ENCODE measurements at regions not wholly inside any gene's neighbourhood (a gene's known extent, or its start where the extent isn't known, plus 50 kb on each side); places are given as distances from the start of the nearest gene placed in this dataset.
"Not testable (repeated sequence)": the region's sequence is repeated elsewhere in the genome, so short reads cannot be mapped to it uniquely, and the experiment has no call there.

DNA sequence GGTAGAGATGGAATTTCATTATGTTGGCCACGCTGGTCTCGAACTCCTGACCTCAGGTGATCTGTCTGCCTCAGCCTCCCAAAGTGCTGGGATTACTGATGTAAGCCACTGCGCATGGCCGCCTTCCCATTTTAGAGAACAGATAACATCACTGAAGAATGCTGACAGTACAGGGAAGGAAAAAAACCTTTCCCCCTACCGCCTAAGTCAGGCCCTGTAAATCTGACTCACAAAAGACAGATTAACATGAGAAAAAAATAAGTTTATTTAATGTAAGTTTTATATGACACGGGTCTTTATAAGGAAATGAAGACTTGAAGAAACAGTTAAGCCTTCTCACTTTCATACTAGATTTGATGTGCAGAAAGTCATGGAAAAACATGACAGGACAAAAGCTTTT lies 227.2 kb upstream of the ZNF608 start:
- no peak for DNase-seq

DNA sequence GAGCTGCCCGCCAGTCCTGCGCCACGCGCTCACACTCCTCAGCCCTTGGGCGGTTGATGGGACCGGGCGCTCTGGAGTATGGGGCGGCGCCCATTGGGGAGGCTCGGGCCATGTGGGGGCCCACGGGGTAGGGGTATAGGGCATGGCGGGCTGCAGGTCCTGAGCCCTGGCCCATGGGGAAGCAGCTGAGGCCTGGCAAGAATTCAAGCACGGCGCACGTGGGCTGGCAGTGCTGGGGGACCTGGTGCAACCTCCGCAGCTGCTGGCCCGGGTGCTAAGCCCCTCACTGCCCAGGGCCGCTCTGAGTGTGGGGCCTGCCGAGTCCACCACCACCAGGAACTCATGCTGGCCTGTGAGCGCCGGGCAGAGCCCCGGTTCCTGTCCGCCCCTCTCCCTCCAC lies 229.6 kb upstream of the ZNF608 start:
- no peak for DNase-seq

DNA sequence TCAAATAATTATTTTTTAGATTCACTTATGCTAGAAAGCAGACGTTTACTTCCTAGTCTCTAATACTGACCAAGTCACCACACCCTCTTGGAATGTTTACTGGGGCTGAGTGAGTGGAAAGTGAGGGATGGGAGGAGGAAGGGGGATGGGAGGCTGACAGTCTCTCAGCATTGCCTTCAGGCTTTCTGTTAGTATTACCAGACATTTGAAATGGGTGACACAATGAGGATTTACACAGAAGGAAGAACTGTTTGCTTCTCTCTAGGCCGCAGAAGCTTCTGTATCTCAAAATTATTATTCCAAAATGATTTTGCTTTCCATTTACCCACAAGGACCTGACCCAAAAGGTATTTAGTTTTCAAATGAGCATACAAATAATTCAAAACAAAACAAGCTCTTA lies 232.8 kb upstream of the ZNF608 start:
- no peak for DNase-seq

DNA sequence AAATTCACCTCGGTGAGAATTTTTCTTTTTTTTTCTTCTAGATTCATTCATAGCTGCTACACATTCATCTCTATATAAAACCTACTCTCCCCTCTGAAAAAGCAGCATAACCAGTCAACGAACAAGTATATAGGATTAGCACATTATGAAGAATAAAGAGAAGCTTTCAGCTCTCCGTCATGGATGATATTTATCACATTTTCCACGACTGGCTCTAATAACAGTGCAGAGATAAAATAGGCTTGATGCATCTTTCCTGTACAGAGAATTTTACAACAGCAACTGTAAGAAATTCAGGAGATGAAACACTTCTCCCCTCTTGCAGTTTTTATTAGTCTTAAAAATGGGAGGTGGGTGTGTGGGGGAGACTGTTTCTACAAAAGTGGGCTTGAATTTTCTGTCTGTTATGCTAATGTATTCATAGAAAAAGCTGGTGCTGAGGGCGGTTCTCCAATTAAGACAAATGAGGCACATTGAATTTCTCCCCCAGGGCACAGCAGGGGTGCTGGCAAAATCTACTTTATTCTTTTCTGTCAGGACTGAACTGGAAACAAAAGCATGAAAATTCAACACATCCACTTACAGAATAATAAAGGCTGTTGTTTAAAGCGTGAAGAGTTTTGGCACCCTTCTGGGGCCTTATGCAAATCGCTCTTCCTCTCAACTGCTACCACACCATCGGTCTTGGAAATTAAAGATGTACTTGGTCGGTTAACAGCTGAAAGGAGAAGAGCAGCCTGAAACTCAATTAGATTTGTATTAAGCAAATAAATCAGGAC lies 233.9 kb upstream of the ZNF608 start:
- no peak for DNase-seq

DNA sequence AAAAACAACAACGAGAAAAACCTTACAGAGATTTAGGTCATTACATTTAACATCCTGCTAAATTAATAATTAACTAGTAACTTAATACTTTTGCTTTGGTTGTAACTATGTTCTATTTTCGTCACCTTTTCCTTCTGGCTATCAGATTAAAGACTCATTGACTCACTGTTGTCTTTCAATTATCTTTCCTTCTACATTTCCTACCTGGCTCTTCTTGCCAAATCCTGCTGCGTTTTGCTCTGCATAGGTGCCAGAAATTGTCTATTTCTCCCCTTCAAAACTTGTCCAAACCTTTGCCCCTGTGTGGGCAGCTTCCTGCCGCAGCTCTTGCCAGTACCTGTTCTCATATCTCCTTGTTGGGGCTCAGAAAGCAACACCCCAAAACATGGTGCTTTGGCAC lies 235.5 kb upstream of the ZNF608 start:
- no peak for DNase-seq

DNA sequence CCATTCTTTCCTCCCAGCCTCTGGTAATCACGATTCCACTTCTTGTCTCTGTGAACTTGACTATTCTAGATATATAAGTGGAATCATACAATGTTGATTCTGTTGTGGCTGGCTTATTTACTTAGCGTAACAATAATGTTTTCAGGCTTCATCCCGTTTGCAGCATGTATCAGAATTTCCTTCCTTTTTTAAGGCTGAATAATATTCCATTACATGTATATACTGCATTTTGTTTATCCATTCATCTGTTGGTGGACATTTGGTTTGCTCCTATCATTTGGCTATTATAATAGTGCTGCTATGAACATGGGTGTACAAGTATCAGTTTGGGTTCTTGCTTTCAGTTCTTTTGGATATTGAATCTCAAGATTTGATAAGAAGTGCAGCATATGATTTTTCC lies 239.7 kb upstream of the ZNF608 start:
- DNase-seq = no peak

DNA sequence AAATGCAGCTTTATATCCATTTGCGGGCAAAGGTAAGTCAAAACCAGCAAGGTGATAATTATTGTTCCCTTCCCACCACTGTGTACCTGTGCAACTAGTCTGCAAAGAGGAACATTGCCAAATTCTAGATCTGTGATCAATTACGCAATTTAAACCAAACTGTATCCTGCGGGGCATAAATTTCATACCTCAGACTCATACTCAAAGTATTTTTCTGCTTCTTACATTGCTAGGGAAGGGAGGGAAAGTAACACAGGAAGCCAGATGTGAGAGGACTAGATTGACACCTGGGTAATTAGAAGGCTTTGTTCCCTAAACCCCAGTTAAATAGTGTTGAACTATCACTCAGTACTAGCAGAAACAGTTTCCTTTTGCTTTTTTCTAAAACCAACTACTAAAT lies 240.2 kb upstream of the ZNF608 start:
- no peak for DNase-seq

DNA sequence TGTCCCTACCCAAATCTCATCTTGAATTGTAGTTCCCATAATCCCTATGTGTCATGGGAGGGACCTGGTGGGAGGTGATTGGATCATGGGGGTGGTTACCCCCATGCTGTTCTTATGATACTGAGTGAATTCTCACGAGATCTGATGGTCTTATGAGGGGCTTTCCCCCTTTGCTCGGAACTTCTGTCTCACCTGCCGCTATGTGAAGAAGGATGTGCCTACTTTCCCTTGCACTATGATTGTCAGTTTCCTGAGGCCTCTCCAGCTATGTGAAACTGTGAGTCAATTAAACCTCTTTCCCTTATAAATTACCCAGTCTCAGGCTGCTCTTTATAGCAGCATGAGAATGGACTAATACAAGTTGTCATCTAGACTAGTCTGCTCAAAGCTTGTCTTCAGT lies 241.3 kb upstream of the ZNF608 start:
- DNase-seq = not testable (repeated sequence)

DNA sequence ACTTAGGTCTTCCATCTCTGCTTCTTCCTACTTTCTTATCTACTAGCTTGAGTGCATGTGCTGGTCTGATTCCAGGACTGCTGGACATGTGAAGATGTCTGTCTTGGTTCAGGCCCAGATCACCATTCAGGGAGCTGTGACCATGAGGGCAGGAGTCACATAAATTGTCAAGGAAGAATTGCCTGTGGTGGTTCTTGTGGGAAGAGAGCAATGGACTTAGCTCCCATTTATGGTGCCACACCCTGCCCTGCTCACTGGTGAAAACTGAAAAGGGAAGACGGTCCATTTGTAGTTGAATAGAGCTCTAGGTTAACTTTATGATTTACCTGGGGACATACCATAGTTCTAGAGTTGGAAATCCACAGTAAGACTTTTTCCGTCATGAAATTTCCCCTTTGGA lies 244.3 kb upstream of the ZNF608 start:
- no peak for DNase-seq

DNA sequence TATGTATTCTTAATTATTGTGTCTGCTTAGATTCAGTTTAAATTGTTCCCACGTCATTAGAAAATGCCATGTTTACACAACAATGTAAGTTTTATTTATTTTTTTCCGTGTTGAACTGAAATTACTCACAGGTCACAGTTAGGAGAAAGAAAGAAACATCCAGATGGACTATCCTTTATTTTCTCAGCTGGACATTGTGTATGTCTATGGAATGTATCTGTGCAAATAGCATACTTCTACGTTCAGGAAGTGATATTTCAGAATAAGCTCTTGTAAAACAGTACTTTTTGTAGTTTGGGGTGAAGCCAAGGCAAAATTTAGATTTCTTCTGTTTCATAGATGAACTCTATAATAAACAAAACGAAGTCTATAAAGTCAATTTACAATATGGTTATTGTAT lies 249.0 kb upstream of the ZNF608 start:
- DNase-seq = no peak

DNA sequence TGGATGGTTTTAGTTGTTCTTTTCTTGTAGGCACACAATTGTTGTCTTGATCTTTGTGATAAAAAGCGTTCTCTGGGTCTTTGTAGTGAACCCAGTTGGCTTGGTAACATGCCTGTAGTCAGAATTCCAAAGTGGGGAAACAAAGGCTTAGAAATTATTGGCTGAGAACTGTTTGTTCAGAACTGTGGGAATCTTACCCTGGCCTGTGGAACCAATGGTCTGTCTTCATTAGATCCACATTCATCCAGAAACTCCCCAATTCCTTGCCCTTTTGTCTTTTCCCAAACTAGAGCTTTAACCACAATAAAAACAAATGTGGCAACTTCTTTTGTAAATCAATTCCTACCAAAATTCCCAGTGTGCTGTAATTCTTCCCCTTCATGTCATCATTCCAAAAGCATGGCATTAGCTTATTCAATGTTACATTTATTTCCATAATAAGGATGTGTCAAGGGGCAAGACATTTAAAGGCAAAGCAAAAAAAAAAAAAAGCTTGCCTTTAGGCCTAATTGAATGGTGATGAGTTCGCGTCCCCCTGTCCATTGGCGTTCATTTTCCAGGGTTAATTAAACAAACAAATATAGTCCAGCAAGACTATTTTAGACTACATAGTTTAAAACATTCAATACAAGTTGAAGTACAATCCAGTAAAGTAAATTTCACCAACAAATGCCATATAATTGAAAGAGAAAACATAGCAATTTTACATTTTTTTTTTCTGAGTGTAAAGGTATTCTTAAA lies 249.8 kb upstream of the ZNF608 start:
- no peak for DNase-seq

DNA sequence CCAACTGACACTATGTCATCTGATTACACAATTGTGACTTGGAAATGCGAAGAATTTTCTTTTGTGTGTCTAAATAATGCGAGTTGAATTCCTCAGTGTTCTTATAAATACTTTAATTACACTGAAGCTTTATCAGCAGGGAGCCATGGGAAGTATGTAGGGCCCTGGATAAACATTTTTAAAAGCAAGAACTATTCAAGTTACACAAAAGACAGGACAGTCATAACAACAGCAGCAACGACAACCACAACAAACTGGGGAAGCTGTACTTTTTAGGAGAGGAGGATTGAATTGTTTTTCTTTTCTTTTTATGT lies 250.3 kb upstream of the ZNF608 start:
- no peak for DNase-seq

DNA sequence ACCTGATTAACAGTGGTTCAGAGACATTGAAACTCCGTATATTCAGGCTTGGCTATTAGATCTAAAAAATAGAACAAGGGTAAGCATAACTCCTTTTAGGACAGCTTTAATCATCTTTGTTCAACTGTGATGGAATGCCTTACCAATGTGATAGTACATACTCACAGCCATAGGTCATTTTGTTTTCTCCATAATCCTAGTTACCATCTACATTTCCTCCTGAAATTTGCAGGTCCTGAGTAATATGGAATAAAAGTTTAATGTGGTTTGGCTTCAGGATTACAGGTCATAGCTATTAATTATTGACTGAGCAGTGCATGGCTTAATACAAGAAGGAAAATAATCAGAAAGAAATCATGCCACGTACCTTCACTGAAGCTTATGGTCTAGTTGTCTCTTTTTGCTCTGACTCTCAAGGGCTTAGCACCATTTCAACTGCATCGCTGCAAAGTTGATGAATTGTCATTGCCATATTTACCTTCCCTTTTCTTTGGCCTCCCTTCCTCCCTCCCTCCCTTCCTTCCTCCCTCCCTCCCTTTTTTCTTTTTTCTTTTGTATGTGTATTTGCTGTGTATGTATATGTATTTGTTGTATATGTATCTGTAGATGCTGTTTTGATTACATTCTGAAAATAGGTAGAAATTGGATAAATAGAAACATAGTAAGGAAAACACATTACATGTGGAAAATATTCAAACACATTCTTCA lies 250.9 kb upstream of the ZNF608 start:
- DNase-seq = no peak

DNA sequence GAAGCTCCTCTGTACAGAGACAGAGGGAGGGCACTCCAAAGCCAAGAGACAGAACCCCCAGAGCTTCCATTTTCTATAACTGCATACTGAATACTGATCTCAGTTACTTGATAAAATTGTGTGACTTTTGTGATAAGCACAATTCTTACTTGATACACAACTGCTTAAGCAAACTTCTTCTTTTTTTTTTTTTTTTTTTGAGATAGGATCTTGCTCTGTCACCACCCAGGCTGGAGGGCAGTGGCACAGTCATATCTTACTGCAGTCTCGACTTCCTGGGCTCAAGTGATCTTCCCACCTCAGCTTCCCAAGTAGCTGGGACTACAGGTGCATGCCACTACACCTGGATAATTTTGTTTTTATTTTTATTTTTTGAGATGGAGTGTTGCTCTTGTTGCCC lies 252.1 kb upstream of the ZNF608 start:
- DNase-seq = no peak

DNA sequence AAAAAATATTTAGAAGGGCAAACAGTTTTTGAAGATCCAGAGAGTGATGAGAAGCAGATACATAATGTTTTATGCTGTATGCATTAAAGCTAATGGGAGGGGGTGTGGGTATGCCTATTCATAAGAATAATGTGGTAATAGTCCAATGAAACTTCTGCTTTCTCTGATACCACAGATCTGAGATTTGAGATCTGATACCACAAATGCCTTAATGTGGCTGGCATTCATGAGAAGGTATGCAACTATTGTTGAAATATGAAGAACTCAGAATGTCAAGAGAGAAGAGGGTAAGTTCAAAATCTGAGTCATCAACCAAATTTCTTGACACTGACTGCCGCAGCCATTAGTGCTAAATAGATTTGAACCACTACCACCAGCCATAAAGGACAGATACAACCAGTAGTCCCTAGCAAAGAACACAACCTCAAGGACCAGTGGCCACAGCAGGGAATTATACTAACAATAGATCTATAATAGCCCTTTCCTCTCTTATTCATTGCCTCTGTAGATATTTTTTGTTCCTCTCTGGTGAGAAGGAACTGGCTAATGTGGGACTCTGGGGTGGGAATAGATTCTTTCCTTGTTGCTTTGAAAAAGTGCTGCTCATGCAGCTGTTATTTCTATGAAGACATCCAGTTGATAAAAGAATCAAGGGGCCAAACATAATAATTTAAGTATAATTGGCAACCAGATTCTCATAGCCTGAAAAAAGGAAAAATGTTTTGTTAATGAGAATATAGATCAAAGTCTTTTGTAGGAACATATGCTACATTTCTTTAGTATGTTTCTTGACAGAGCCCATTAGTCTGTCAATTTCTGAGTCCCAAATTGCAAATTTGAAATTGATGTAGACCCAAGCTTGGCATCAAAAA lies 256.5 kb upstream of the ZNF608 start:
- no peak for DNase-seq

DNA sequence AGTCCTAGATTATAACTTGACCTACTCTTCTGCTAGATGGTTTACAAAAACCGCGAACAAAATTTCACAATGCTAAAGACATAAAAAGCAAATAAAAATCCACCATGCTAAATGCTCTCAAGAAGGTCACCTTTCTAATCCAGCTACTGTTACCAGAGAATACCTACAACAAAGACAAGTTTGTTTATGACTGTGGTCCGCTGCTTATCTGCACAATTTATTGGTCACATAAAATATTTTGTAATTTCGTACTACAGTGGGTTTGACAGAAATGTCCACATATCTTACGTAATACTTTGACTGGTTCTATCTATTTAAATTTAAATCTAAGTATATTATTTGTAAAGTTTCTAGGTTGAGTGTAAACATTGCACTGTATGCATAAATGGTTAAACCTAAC lies 257.6 kb upstream of the ZNF608 start:
- no peak for DNase-seq

DNA sequence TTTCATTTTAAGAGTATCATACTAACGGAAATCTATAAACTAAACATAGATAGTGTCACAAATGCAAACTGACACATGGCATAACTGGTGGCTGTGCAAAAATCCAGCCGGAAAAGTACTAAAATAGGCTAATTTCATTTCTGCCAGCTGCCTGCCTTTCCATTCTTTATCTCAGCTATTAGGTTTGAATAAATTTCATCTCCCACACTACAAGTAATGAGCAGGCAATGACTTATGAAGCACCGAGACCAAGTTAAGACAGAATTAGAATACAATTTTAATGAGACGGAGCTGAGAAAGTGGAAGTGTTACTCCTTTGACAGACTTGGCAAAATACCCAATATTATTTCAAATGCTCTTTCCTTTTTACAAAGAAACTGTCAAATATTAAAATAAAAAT lies 258.8 kb upstream of the ZNF608 start:
- no peak for DNase-seq

DNA sequence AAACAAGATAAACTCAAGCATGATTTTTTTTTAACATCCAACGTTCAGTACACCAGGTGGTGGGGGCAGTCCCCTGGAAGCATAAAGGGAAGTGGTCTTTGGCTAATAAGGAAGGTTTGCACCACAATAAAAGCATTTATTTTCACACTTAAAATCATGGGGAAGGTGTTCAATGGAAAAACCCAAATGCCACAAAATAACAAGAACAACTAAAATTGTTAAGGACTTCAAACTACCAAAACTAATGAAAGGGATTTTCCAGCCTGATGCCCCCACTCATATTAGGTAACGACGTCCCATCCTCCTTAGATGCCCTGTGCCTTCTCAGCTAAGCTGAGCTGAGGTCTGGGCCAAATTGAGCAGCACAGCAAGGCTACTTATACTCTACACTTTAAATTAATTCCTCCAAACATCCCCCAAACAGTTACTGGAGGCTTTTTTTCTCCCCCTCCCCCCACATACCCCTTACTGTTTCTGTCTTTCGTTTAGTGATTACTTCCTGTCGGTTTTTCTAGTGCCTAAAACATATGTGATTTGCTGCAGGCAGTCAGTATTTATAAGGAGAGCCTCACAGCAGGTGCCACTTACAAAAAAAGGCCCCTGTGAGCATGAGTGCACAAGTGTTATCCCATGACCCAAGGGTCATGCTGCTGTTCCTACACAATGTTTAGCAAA lies 259.7 kb upstream of the ZNF608 start:
- DNase-seq = no peak

DNA sequence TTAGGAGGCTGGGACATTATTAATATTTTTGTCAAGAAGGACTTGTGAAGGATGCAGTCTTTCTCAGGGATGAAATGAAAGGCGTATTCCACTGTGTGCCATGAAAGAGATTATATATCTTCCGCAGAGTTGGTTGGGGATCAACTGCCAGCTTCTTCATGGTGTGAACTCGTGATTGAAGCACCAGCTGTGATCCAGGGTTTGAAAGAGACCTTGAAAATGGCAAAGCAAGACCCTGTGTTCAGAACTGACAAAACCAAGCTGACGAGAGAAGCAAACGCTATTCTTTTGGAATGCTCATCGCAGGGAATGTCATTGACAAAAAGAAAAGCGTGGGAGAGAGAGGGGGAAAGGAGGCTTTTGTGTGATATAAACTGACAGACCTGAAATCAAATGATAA lies 263.9 kb upstream of the ZNF608 start:
- no peak for DNase-seq

DNA sequence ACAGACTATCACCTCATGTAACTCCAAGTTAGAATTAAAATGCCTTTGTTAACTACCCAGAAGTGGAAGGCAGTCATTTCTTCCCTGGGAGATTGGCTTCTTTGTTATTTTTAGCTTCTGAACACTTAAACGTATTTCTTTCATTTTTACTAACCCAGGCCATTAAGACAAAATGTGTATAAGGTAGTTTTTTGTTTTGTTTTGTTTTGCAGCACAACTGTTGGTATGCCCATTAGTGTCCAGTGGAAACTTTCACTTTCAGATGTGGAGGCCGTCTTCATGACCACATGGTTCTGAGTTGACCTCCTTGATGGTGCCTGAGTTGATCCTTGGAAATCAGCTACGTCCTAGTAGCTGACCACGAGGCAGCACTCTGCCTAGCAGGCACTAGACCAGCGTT lies 264.6 kb upstream of the ZNF608 start:
- no peak for DNase-seq

DNA sequence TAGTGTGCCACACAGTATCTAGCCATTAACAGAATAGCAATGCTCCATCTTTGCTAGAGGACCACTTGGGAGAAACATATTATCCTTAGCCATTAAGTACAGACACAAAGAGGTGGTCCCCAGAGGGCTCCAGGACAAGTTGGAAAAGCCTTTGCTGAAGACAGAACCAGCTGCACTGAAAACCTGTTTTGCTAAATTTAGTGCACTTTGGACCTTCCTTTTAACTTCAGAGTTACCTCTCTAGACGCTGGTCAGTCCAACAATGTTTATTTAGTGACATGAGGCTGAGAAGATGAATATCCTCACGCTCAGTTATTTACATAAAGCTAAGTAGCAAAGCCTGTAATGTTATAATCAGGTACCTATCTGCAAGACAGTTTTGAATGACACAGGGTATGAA lies 265.0 kb upstream of the ZNF608 start:
- no peak for DNase-seq

DNA sequence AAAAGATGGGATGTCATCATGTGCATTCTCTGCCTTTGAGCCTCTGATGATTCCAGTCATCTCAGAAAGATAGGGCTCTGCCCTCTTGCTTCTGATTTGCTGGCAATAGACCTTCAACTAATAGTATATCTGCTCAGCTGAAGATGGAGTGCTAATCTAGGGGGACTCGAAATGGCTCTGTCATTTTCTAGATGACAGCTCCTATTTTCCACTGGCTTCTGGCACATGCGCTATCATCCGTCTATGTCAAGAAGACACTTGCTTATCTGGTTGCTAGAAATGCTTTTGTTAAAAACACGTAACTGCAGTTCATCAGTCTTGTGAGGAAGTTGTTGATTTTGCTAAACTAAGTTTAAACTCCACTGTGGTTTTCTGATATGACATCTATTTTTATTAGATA lies 265.5 kb upstream of the ZNF608 start:
- no peak for DNase-seq
